COR-L47 (cell line): ENCODE measurements at regions not wholly inside any gene's neighbourhood (a gene's known extent, or its start where the extent isn't known, plus 50 kb on each side); places are given as distances from the start of the nearest gene placed in this dataset.
"Not testable (repeated sequence)": the region's sequence is repeated elsewhere in the genome, so short reads cannot be mapped to it uniquely, and the experiment has no call there.

Experiments used
- DNase-seq: peaks from one replicate; lab custom pipeline; 2025; lab: John Stamatoyannopoulos, UW

- DNase-seq = no peak
These were observed 103.9 kb upstream of the SOX21 start for GRCh38 chr13:94816256-94816655.

- no peak for DNase-seq
These were observed 101.7 kb upstream of the SOX21 start for GRCh38 chr13:94813920-94814475.

DNA sequence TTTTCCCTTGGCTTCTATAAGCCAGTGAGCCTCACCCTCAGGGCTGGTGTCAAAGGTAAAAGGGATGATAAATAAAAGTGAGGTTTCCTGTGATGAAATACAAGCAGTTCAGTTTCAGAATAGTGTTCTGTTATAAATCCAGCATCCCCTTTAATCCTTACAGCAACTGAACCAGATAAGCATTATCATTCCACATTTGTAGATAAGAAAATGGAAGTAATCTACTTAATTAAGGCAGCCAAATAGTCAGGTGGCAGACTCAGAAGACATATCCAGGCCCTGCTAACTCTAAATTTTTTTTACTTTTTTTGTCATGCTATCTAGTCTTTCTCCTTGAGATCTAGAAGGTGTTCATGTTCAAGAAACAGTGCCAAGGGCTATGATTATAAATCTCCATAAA is 99.4 kb upstream of the SOX21 start:
- DNase-seq = no peak

DNA sequence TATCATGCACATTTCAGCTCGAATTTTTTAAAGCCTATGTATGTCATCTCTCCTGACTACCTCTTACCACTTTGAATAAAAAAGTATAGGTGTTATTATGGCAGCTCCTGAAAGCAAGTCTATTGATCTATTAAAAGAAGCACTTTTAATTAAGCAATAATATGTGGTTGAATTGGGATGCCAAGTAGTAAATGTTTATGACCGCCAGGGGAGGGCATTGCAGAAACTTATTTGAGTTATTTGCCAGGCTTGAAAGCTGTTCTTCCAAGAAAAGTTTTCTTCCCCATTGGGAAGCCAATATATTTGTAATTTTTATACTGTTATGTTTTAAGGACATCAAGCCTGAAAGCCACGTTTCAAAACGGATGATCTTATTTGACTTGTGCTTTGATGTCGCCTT is 88.1 kb upstream of the SOX21 start:
- no peak for DNase-seq

DNA sequence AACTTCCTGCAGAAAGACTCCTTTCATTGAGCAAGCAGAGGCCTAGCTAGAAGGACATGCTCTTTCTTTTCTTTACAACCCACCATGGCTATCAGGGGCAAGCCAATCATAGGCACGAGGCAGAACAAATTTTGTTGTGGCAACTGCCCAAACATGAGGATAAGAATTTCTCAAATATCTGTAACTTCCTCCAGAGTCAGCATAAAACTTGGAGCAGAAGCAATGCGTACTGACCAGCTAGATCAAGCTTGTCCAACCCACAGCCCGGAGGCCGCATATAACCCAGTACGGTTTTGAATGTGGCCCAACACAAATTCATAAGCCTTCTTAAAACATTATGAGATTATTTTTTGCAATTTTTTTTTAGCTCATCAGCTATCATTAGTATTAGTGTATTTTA is 87.0 kb upstream of the SOX21 start:
- no peak for DNase-seq

GRCh38 chr13:94798738-94799137 is 86.4 kb upstream of the SOX21 start:
- no peak for DNase-seq

DNA sequence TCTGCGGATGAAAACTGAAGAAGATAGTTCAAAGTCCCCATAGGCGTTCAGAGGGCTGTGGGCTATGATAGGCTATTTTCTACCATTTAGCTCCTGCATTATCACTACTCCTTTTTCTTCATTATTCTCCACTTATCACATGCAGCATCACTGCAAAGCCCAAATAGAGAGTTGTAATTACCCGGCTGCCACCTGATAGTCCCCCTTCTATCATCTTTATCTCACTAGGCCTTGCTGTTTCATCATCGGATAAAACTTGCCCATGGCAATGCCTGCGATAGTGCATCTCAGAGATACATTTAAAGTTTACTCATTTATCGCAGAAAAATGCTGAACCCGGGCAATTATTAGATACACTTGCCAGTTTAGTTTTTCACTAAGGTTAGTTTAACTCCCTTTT is 82.9 kb upstream of the SOX21 start:
- DNase-seq = no peak

DNA sequence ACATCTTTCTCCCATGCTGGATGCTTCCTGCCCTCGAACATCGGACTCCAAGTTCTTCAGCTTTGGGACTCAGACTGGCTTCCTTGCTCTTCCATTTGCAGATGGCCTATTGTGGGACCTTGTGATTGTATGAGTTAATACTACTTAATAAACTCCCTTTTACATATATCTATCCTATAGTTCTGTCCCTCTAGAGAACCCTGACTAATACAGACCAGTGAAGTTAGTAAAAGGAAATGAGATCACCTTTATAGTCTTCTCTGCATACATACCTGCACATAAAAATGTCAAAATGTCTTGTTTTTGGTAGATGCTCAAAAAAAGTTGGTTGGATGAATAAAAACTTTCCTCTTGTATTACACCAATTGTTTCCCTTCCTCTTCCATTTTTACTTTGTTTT is 73.9 kb upstream of the SOX21 start:
- DNase-seq = not testable (repeated sequence)

DNA sequence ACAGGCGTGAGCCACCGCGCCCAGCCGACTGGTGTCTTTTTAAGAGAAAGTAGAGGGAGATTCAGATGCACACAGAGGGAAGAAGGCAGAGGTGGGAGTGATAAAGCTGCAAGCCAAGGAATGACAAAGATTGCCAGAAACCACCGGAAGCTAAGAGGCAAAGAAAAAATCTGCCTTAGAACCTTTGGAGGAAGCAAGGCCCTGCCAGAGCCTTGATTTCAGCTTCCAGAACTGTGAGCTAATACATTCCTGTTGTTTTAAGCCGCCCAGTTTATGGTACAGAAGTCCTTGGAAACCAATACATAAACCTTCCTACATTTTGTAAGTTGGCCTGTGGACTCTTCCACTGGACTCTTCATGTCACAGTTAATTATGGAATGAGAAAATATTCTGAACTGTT is 71.7 kb upstream of the SOX21 start:
- no peak for DNase-seq

DNA sequence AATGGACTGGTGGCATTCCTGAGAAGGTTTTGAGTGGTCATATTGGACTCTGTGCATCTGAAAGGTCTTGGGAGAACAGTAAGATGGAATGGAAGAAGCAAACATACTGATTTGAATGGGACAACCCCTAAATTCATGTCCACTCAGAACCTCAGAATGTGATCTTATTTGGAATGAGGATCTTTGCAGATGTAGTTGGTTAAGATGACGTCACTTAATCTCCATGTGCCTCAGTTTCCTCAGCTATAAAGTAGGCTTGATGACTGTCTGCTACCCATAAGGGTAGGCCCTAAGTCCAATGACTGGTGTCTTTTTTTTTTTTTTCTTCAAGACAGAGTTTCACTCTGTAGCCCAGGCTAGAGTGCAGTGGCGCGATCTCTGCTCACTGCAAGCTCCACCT is 71.1 kb upstream of the SOX21 start:
- no peak for DNase-seq

GRCh38 chr13:94780421-94780820 is 68.1 kb upstream of the SOX21 start:
- DNase-seq = no peak

DNA sequence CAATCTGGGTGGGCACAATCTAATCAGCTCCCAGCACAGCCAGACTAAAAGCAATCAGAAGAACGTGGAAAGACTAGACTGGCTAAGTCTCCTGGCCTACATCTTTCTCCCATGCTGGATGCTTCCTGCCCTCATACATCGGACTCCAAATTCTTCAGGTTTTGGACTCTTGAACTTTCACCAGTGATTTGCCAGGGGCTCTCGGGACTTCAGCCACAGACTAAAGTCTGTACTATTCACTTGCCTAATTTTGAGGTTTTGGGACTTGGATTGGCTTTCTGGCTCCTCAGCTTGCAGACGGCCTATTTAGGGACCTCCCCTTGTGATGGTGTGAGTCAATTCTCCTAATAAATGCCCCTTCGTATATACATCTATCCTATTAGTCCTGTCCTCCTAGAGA is 66.6 kb upstream of the SOX21 start:
- DNase-seq = no peak

DNA sequence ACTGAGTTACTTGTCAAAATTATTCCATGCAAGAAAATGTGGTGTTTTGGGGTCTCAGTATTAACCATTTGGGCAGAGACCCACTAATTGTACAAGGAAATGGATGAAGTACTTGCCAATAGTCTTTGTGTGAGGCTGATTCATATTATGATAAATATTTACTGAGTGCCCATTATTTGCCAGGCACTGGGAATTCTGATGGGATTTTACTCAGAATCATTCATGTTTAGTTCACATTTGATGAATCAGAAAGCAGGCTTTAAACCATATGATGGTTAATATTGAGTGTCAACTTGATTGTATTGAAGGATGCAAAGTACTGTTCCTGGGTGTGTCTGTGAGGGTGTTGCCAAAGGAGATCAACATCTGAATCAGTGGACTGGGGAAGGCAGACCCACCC is 66.2 kb upstream of the SOX21 start:
- DNase-seq = no peak

DNA sequence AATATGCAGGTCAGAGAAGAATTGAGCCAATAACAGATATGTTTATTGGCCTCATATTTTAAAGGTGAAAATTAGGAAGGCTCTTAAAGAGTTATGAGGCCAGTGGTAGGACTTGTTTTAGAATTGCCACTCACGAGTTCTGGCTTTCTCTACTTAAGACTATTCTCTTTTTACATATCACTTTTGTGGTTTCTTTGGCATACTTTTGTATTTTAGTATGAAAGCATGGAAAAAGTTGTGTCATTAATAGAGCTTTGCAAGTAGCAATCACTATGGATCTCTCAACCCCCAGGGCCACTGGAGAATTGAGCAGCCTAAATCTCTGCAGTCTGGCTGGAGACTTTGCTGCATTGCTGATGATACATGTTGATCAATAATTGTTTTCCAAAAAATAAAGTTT is 64.6 kb upstream of the SOX21 start:
- no peak for DNase-seq

DNA sequence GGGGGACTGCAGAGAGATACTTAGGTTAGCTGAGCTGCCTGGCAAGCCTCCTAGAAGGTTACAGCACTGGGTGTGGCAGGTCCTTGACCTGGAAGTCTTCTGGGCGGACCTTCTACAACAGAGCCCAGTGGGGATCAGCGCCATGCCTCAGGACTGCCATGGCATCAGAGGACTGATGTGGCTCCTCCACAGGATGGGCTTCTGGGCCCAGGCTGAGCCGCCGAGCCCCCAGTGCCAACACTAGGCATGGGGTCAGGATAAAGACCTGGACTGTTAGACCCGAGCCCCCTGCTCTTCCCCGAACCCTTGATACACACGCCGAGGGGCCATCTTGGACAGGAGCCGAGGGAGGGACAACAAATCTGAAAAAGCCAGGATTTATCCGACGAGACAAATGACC is 64.0 kb upstream of the SOX21 start:
- DNase-seq = no peak

DNA sequence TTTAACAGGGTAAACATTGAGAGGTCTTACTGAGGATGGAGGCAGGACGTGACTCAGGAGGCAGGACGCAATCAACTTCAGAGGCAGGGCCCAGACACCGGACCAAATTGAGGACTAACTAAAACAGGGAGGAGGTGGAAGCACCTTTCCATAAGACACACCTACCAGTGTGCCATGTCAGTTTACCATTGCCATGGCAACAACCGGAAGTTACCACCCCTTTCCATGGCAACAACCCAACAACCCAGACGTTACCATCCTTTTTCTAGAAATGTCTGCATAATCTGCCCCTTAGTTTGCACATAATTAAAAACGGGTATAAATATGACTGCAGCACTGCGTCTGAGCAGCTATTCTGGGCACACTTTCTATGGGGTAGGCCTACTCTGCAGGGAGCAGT is 53.5 kb upstream of the SOX21 start:
- no peak for DNase-seq

- no peak for DNase-seq
These were observed 52.4 kb upstream of the SOX21 start for GRCh38 chr13:94764576-94765321.
